ENCODE measurements at regions not wholly inside any gene's neighbourhood (a gene's known extent, or its start where the extent isn't known, plus 50 kb on each side); places are given as distances from the start of the nearest gene placed in this dataset.

- TF ChIP-seq CTCF (conservative IDR thresholded peaks at IDR 0.05) (no peak), EZH2 (IDR thresholded peaks at IDR 0.05; ENCODE audit: low read depth) (no peak)
Measured at GRCh38 chr18:42641996-42642395, 473.5 kb downstream of the RIT2 start.
